Hepatocyte (in vitro differentiated cells): ENCODE measurements at regions not wholly inside any gene's neighbourhood (a gene's known extent, or its start where the extent isn't known, plus 50 kb on each side); places are given as distances from the start of the nearest gene placed in this dataset.
A peak's percentile ranks its signal among the peaks of the same experiment; 100 is the strongest.

Experiments
- CTCF ChIP-seq: fragments of 200-600 bp; sonication (generic); IDR thresholded peaks from 2 replicates; pipeline ENCODE4 v1.5.1; 2016; ENCODE audit warnings: antibody characterized with exemption, mild to moderate bottlenecking; ENCODE audit not compliant: poor library complexity
- EZH2 ChIP-seq: fragments of 200-600 bp; sonication (generic); IDR thresholded peaks from 2 replicates; pipeline ENCODE4 v1.6.1; 2016; ENCODE audit warnings: antibody characterized with exemption, mild to moderate bottlenecking, borderline replicate concordance
- EZH2phosphoT487 ChIP-seq: fragments of 200-600 bp; sonication (generic); IDR thresholded peaks from one replicate; pipeline ENCODE4 v1.6.1; 2018; ENCODE audit warnings: antibody characterized with exemption, mild to moderate bottlenecking, low read depth, moderate library complexity; ENCODE audit not compliant: unreplicated experiment, severe bottlenecking

- TF ChIP-seq EZH2 (no peak), CTCF (peak; percentile 30), EZH2phosphoT487 (no peak)
These were observed 201.0 kb upstream of the ADRA1D start for GRCh38 chr20:4449957-4450715.
